GM12878 (cell line): ENCODE measurements at regions not wholly inside any gene's neighbourhood (a gene's known extent, or its start where the extent isn't known, plus 50 kb on each side); places are given as distances from the start of the nearest gene placed in this dataset.

Source experiments
- ATAC-seq: fragments of 200-7000 bp; cut with Tn5 transposase; 3 replicates; pipeline ENCODE4 v1.9.1; 2020; ENCODE audit warnings: mild to moderate bottlenecking, moderate library complexity
- BruUV-seq: library from RNA; stranded (reverse); fragments of 400-500 nt; replicated peaks from 2 replicates; lab custom pipeline; 2021; lab: Mats Ljungman, UMichigan
- CTCF ChIA-PET: fragments of 300-600 bp; sonication (Branson Sonifier 250); formaldehyde crosslinking; extraction: SDS; loops from one replicate; lab custom pipeline; 2021; ENCODE audit warnings: inconsistent platforms; lab: Yijun Ruan, JAX
- POLR2A ChIA-PET: fragments of 350-600 bp; formaldehyde crosslinking; extraction: SDS; loops from one replicate; lab custom pipeline; 2021; ENCODE audit warnings: inconsistent platforms; lab: Charles Lee
- RAD21 ChIA-PET: fragments of 300-600 bp; sonication (Branson Sonifier 250); formaldehyde crosslinking; loops from one replicate; lab custom pipeline; 2023; ENCODE audit warnings: antibody characterized with exemption; ENCODE audit not compliant: unreplicated experiment; lab: Charles Lee
- SMC1A ChIA-PET: fragments of 300-600 bp; sonication (Branson Sonifier 250); formaldehyde crosslinking; loops from one replicate; lab custom pipeline; 2023; ENCODE audit not compliant: unreplicated experiment, uncharacterized antibody; lab: Charles Lee
- DNase-seq: peaks from one replicate; pipeline ENCODE4 v3.0.0-alpha.2; 2011; ENCODE audit warnings: low read depth, low spot score
- FAIRE-seq: peaks from 3 replicates; lab custom pipeline; 2011; peaks lifted over from hg19 to GRCh38; lab: Jason Lieb, UNC
- H2AFZ ChIP-seq: 2 replicates; pipeline ENCODE4 v1.6.0; 2011; ENCODE audit warnings: low read depth, low read length, control low read depth; ENCODE audit not compliant: control insufficient read depth
- H3K27ac ChIP-seq: 2 replicates; pipeline ENCODE4 v1.5.1; 2011; ENCODE audit warnings: control low read depth; ENCODE audit not compliant: control insufficient read depth, insufficient read depth
- H3K27me3 ChIP-seq, 2 experiments: replicated peaks in 1 of 2; 2 replicates each; pipeline versions ENCODE4 v1.6.0 to v1.6.1; 2011; ENCODE audit warnings: low read length in 1 of 2; ENCODE audit not compliant: control insufficient read depth in 2 of 2, insufficient read depth in 2 of 2
- H3K36me3 ChIP-seq, 2 experiments: 2 replicates each; pipeline ENCODE4 v1.5.1; 2011; ENCODE audit warnings: low read length in 1 of 2; ENCODE audit not compliant: control insufficient read depth in 2 of 2, insufficient read depth in 2 of 2
- H3K4me1 ChIP-seq: 2 replicates; pipeline ENCODE4 v1.6.1; 2011; ENCODE audit warnings: mild to moderate bottlenecking, low read length, moderate library complexity, mixed read lengths; ENCODE audit not compliant: control insufficient read depth, insufficient read depth
- H3K4me2 ChIP-seq: 2 replicates; pipeline ENCODE4 v1.6.0; 2011; ENCODE audit warnings: control low read depth; ENCODE audit not compliant: control insufficient read depth, insufficient read depth
- H3K4me3 ChIP-seq: fragments of 200-600 bp; sonication (generic); 2 replicates; pipeline ENCODE4 v1.5.1; 2016
- H3K79me2 ChIP-seq: 2 replicates; pipeline ENCODE4 v1.6.0; 2011; ENCODE audit warnings: low read length; ENCODE audit not compliant: control insufficient read depth, insufficient read depth
- H3K9ac ChIP-seq: 2 replicates; pipeline ENCODE4 v1.8.0; 2011; ENCODE audit warnings: low read length, control low read depth, mixed read lengths; ENCODE audit not compliant: control insufficient read depth, insufficient read depth
- H3K9me3 ChIP-seq: replicated peaks from 3 replicates; pipeline ENCODE4 v1.5.1; 2011; ENCODE audit warnings: mild to moderate bottlenecking, low read length; ENCODE audit not compliant: control insufficient read depth, insufficient read depth
- H4K20me1 ChIP-seq: 2 replicates; pipeline ENCODE4 v1.6.0; 2011; ENCODE audit not compliant: control insufficient read depth, insufficient read depth
- BCLAF1 ChIP-seq: fragments of 450-650 bp; IDR thresholded peaks from 2 replicates; pipeline ENCODE4 v1.6.1; 2017; ENCODE audit warnings: antibody characterized with exemption, mild to moderate bottlenecking, moderate library complexity
- BRCA1 ChIP-seq: IDR thresholded peaks from 2 replicates; pipeline ENCODE4 v1.6.1; 2011; ENCODE audit warnings: low read depth, low read length, improper control_type of control experiment
- CUX1 ChIP-seq: IDR thresholded peaks from 2 replicates; pipeline ENCODE4 v1.6.1; 2012; ENCODE audit warnings: improper control_type of control experiment, low read depth, low read length; ENCODE audit not compliant: insufficient replicate concordance
- DPF2 ChIP-seq: fragments of 450-650 bp; IDR thresholded peaks from 2 replicates; pipeline ENCODE4 v1.6.1; 2017; ENCODE audit warnings: mild to moderate bottlenecking
- EED ChIP-seq: sonication (generic); IDR thresholded peaks from 2 replicates; pipeline ENCODE4 v1.6.1; 2016; ENCODE audit warnings: antibody characterized with exemption, low read depth
- EGR1 ChIP-seq, 2 experiments: IDR thresholded peaks; 1 replicate in 1 of 2; 2 replicates in 1 of 2; pipeline ENCODE4 v1.6.1; 2011 to 2012; ENCODE audit warnings: low read depth in 2 of 2, low read length in 2 of 2, borderline replicate concordance in 1 of 2, mild to moderate bottlenecking in 1 of 2, moderate library complexity in 1 of 2
- FOXM1 ChIP-seq: IDR thresholded peaks from 2 replicates; pipeline ENCODE4 v1.6.1; 2012; ENCODE audit warnings: low read depth, mild to moderate bottlenecking, inconsistent platforms, low read length, moderate library complexity
- MTA2 ChIP-seq: fragments of 450-650 bp; IDR thresholded peaks from 2 replicates; pipeline ENCODE4 v1.6.1; 2016; ENCODE audit warnings: low read depth, mild to moderate bottlenecking, moderate library complexity
- MYC ChIP-seq: IDR thresholded peaks from 2 replicates; pipeline ENCODE4 v1.6.1; 2011; ENCODE audit warnings: mild to moderate bottlenecking, low read length, moderate library complexity, inconsistent platforms; ENCODE audit not compliant: insufficient read depth, insufficient replicate concordance, insufficient read length, severe bottlenecking
- NFYB ChIP-seq: IDR thresholded peaks from 2 replicates; pipeline ENCODE4 v1.6.1; 2011; ENCODE audit warnings: low read depth, mild to moderate bottlenecking, low read length, improper control_type of control experiment, moderate library complexity; ENCODE audit not compliant: insufficient read depth
- PKNOX1 ChIP-seq: fragments of 450-650 bp; IDR thresholded peaks from 2 replicates; pipeline ENCODE4 v1.6.1; 2016; ENCODE audit warnings: mild to moderate bottlenecking
- SIX5 ChIP-seq: IDR thresholded peaks from 2 replicates; pipeline ENCODE4 v1.6.1; 2011; ENCODE audit warnings: mild to moderate bottlenecking, low read depth, low read length, moderate library complexity; ENCODE audit not compliant: severe bottlenecking
- STAT1 ChIP-seq: fragments of 450-650 bp; conservative IDR thresholded peaks from 2 replicates; pipeline ENCODE4 v1.6.1; 2014; ENCODE audit warnings: antibody characterized with exemption, mild to moderate bottlenecking
- STAT3 ChIP-seq: IDR thresholded peaks from 2 replicates; pipeline ENCODE4 v1.6.1; 2011; ENCODE audit warnings: low read depth, low read length, improper control_type of control experiment
- TCF7 ChIP-seq: IDR thresholded peaks from 2 replicates; pipeline ENCODE4 v1.6.1; 2014; ENCODE audit warnings: antibody characterized with exemption, borderline replicate concordance
- ZSCAN29 ChIP-seq: fragments of 450-650 bp; IDR thresholded peaks from 2 replicates; pipeline ENCODE4 v1.6.1; 2017; ENCODE audit warnings: mild to moderate bottlenecking, moderate library complexity
- whole genome bisulfite sequencing: methylation state at CpG from one replicate; pipeline ENCODE4 v1.1.6; 2016; ENCODE audit warnings: low lambda C conversion rate; ENCODE audit not compliant: insufficient replicate concordance, insufficient coverage; ENCODE audit errors: missing lambda C conversion rate; 5-methylcytosine and 5-hydroxymethylcytosine counted together
- in situ Hi-C: fragments of 300-500 bp; cut with MboI; formaldehyde crosslinking; loops from 9 replicates; pipeline ENCODE4 v1.14.3; 2018; ENCODE audit warnings: mixed read lengths
- intact Hi-C: fragments of 100-400 bp; cut with micrococcal nuclease; formaldehyde crosslinking; loops from one replicate; pipeline ENCODE4 v1.14.2; 2022; ENCODE audit not compliant: unreplicated experiment

- CTCF ChIA-PET = no interaction called here
- Histone ChIP-seq H3K4me3 (no peak overlapping the region), H4K20me1 (no peaks in the 10 kb centered on the region), H3K4me1 (no peaks in the 10 kb centered on the region), H3K27ac (no peak overlapping the region), H3K9me3 (no peaks in the 10 kb centered on the region; the same call in 2 of the 3 replicates), H3K9ac (no peak overlapping the region), H3K27me3 (0 out of 4 replicates have a peak, but pooled peaks cover 0 to 4% of the 10 kb centered on the region in 2 experiments), H3K79me2 (no peaks in the 10 kb centered on the region), H2AFZ (no peak overlapping the region), H3K36me3 (no peaks in the 10 kb centered on the region), H3K4me2 (no peak overlapping the region)
- in situ Hi-C loops (no loop called here), intact Hi-C loops (no loop called here)
- 35% methylated on average over 1 of the region's 1 CpG for WGBS
- RAD21 ChIA-PET = no interaction called here
- POLR2A ChIA-PET = interaction anchor here (0.7 kb wide), 1 partner anchor 1529 kb away, joined by 3 read pairs; no protein-coding TSS in a partner anchor
- SMC1A ChIA-PET = no interaction called here
- ATAC-seq (no peak), FAIRE-seq (no peak), DNase-seq (no peak)
- BruUV-seq = no TSS peak
- TF ChIP-seq ZSCAN29 (no peak), BRCA1 (no peak), MYC (no peak), DPF2 (no peak), STAT1 (no peak), FOXM1 (no peak), SIX5 (no peak), NFYB (no peak), TCF7 (no peak), STAT3 (no peak), EED (no peak), MTA2 (no peak), EGR1 (IDR thresholded peaks at IDR 0.05; ENCODE audit: borderline replicate concordance in 1 of 2, low read depth in 2 of 2, low read length in 2 of 2) (no peak), CUX1 (no peak), BCLAF1 (no peak), PKNOX1 (no peak)
Measured at GRCh38 chr4:122536001-122536400, 79.5 kb upstream of the IL2 start.
